HG03175 (cell line): ENCODE measurements at regions not wholly inside any gene's neighbourhood (a gene's known extent, or its start where the extent isn't known, plus 50 kb on each side); places are given as distances from the start of the nearest gene placed in this dataset.

Experiments
- ATAC-seq: cut with Tn5 transposase; IDR thresholded peaks from one replicate; pipeline ENCODE4 v1.9.1; 2021; ENCODE audit warnings: mild to moderate bottlenecking, moderate library complexity; ENCODE audit not compliant: unreplicated experiment

DNA sequence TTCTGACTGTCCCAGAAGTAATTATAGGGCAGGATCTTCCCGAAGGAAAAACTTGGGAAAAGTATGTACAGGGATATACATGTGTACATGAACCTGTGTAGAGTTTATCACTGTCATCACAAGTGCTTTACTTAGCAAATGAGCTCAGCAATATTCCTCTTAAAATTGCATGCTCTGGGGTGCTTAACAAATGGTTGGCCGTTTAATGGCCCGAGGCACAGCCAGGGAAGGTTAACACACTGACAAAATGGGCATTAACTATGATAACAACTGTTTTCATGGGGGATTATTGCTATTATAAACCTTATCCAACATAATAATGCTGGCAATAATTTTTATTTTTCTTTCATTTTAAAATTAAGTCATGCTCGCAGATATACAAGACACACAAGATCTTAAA is 459.3 kb downstream of the TUSC7 start:
- no peak for ATAC-seq

GRCh38 chr3:117170094-117170493 is 460.5 kb downstream of the TUSC7 start:
- no peak for ATAC-seq

GRCh38 chr3:117171124-117171523 is 461.5 kb downstream of the TUSC7 start:
- ATAC-seq, result no peak

GRCh38 chr3:117172426-117172825 is 462.8 kb downstream of the TUSC7 start:
- ATAC-seq, result no peak

DNA sequence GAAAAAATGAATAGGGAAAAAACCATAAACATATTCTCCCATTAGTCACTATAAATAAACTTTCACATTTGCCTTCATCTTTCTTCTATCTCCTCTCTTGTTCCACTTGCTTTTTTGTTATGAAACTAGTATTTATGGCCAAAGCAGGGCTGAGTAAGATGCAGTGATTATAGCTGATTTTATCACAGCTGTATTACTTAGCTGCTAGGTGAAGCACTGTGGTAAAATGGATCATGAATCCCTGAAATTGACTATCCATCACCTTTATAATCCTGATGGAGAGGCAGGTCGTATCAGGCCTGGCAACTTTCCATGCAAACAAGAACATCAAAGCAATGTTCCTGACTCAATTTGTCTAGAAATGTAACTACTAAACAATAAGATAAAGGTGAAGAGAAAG is 471.6 kb downstream of the TUSC7 start:
- ATAC-seq, result no peak

DNA sequence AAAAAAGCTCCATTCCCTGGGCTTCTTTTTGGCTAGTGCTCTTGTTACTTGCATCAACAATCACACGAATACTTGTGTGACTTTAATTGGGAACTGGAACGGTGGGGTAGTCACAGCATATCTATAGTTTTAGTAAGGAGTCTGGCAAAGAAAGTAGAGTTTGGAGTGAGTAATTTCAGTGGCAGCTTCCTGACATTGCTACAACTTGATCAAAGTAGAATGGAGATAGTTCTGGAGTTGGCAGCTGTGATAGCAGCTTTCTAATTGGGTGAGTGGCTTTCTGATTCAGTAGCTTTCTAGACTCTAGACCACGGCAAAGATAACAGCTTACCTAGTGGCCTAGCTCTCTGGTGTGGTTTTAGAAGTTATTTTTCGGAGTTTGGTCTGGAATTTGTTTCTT is 475.0 kb downstream of the TUSC7 start:
- no peak for ATAC-seq

GRCh38 chr3:117191245-117191644 is 481.7 kb downstream of the TUSC7 start:
- ATAC-seq, result no peak

DNA sequence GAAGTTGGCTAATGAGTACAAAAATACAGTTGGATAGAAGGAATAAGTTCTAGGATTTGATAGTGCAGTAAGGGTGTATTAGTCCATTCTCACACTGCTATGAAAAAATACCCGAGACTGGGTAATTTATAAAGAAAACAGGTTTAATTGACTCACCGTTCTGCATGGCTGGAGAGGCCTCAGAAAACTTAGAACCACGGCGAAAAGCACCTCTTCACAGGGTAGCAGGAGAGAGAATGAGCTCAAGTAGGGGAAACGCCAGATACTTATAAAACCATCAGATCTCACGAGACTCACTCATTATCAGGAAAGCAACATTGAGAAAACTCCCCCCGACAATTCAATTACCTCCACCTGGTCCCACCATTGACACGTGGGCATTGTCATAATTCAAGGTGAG is 483.3 kb downstream of the TUSC7 start:
- ATAC-seq, result no peak

DNA sequence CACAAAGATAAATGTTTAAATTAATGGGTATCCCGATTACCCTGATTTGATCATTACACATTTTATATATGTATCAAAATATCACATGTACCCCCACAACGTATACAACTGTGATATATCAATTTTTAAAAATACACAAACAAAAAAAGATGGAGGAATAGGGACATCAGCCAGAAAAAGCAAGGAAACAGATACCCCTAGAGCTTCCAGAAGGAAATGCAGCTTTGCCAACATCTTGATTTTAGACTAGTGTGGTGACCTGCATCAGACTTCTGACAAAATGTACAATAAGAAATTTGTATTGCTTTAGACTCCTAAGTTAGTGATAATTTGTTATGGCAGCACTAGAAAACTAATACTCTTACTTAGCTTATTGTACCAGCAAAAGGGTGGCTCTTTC is 483.8 kb downstream of the TUSC7 start:
- no peak for ATAC-seq

GRCh38 chr3:117195034-117195433 is 485.5 kb downstream of the TUSC7 start:
- no peak for ATAC-seq

DNA sequence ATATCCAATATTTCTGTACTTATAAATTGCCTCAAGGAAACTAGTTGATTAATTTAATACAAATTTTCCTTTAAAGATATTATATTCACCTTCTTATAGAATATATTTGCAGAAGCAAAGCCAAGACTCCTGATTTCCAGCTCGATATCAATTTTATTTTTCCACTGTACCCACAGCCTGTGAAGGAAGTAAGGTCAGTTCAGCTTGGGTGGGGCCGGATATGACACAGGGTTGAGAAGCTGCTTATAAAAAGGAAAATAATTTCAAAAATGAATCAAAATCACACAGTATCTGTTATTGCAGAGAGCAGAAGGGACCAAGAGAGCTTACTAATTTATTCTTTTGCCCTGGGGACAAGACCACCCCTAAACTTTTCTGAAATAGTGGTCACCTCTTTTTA is 491.4 kb downstream of the TUSC7 start:
- no peak for ATAC-seq

- ATAC-seq, result no peak
These were observed 492.6 kb downstream of the TUSC7 start for GRCh38 chr3:117201901-117202774.

DNA sequence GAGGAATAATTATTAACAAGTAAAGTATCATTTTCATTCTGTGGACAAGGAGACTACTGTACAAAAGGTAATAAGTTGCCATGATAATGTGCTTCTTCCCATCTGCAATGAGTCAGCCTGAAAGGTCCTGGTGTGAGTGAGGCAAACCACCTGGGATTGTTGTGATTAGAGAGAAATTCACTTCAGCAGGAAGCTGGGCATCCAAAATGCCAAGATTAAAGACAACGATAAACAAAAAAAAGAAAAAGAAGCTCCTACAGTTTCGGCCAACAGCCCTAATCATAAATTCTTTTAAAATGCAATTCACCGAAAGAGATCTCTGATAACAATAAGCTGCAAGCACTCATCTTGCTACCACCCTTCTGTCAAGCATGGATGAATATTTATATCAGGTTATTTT is 507.8 kb downstream of the TUSC7 start:
- ATAC-seq, result no peak

GRCh38 chr3:117217760-117218316 is 508.3 kb downstream of the TUSC7 start:
- no peak for ATAC-seq

- ATAC-seq, result no peak
These were observed 509.1 kb downstream of the TUSC7 start for GRCh38 chr3:117218641-117219048.

DNA sequence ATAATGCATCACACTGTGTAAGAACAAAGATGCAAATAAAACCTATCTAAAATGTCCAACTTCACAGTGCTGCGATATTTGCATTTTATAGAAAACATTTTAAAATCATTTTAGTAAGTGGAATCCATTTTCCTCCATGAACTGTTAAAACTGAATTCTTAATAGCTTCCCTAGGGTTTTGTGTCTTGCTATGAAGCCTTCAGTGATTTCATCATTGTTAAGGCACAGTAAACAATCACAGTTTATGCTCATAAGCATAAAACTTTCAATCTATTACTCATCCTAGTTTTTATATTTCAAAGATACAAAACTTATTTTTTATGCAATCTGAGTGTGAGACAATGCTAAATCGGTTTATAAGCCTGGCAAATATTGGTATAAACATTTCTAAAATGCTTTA is 509.7 kb downstream of the TUSC7 start:
- ATAC-seq, result no peak

DNA sequence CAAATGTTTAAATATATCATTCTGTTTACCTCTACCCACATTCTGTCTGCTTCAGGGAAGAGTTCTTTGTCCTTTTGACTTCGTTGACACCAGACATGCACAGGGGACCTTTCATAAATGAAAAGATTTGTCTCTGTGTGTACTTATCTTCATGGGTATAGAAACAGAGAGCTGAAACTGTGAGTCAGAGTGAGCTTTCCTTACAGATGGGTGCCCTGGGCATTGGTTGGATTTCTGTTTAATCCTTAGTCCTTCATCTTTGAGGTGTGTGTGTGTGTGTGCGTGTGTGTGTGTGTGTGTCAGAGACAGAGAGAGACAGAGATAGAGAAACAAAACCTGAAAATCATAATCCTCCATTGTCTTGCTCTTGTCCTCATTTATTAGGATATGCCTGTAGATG is 517.4 kb downstream of the TUSC7 start:
- ATAC-seq, result no peak

- ATAC-seq, result no peak
These were observed 518.9 kb downstream of the TUSC7 start for GRCh38 chr3:117228466-117228865.

DNA sequence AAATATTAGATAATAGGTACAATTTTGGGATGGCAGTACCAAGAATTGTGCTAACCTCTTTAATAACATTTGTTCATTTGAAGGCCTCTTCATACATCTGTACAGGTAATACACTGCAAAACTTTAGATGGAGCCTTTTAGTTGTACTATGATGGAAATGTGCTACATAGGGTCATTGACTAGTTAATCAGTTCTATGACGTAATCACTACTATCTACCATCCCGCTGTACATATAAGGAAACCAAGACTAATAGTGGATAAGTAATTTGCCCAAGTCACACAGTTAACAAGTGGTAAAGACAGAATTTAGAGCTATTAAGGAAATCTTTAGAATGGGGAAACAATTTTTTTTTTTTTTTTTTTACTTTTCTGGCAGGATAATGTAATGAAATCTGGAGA is 521.3 kb downstream of the TUSC7 start:
- ATAC-seq, result no peak

- ATAC-seq, result no peak
These were observed 524.8 kb downstream of the TUSC7 start for GRCh38 chr3:117234331-117234730.

- ATAC-seq, result no peak
These were observed 525.7 kb downstream of the TUSC7 start for GRCh38 chr3:117235304-117235703.

- ATAC-seq, result no peak
These were observed 529.2 kb downstream of the TUSC7 start for GRCh38 chr3:117238806-117239205.

GRCh38 chr3:117243657-117244056 is 534.1 kb downstream of the TUSC7 start:
- no peak for ATAC-seq
